ENCODE measurements at regions not wholly inside any gene's neighbourhood (a gene's known extent, or its start where the extent isn't known, plus 50 kb on each side); places are given as distances from the start of the nearest gene placed in this dataset.

GRCh38 chr2:192345287-192345686 lies 150.6 kb upstream of the TMEFF2 start:
- Histone ChIP-seq H3K27ac (ENCODE audit: insufficient read depth, low read length, poor library complexity, severe bottlenecking) (no peak overlapping the region), H3K4me1 (ENCODE audit: control insufficient read depth, insufficient read depth, low read length, poor library complexity, severe bottlenecking) (no peaks in the 10 kb centered on the region), H3K27me3 (replicated peaks; ENCODE audit: control insufficient read depth, insufficient read depth, low read length, poor library complexity, severe bottlenecking) (no peaks in the 10 kb centered on the region), H3K9me3 (ENCODE audit: control insufficient read depth, low read length) (no peaks in the 10 kb centered on the region), H3K36me3 (ENCODE audit: control insufficient read depth, insufficient read depth, low read length) (no peaks in the 10 kb centered on the region), H3K4me3 (ENCODE audit: insufficient read depth, low read depth, low read length, poor library complexity, severe bottlenecking) (no peak overlapping the region)
- no peak for DNase-seq

- no peaks in the 10 kb centered on the region for H3K27me3 ChIP-seq (replicated peaks; ENCODE audit: control insufficient read depth, insufficient read depth, low read length, poor library complexity, severe bottlenecking)
- no peaks in the 10 kb centered on the region for H3K36me3 ChIP-seq (ENCODE audit: control insufficient read depth, insufficient read depth, low read length)
- H3K4me1 ChIP-seq (ENCODE audit: control insufficient read depth, insufficient read depth, low read length, poor library complexity, severe bottlenecking) = no peaks in the 10 kb centered on the region
- no peak overlapping the region for H3K27ac ChIP-seq (ENCODE audit: insufficient read depth, low read length, poor library complexity, severe bottlenecking)
- no peak for DNase-seq
- no peak overlapping the region for H3K4me3 ChIP-seq (ENCODE audit: insufficient read depth, low read depth, low read length, poor library complexity, severe bottlenecking)
- no peaks in the 10 kb centered on the region for H3K9me3 ChIP-seq (ENCODE audit: control insufficient read depth, low read length)
Observed at GRCh38 chr2:192333642-192334041, 138.9 kb upstream of the TMEFF2 start.

GRCh38 chr2:192328297-192328696 lies 133.6 kb upstream of the TMEFF2 start:
- Histone ChIP-seq H3K9me3 (ENCODE audit: control insufficient read depth, low read length) (no peaks in the 10 kb centered on the region), H3K36me3 (ENCODE audit: control insufficient read depth, insufficient read depth, low read length) (no peaks in the 10 kb centered on the region), H3K27ac (ENCODE audit: insufficient read depth, low read length, poor library complexity, severe bottlenecking) (no peak overlapping the region), H3K4me3 (ENCODE audit: insufficient read depth, low read depth, low read length, poor library complexity, severe bottlenecking) (no peak overlapping the region), H3K4me1 (ENCODE audit: control insufficient read depth, insufficient read depth, low read length, poor library complexity, severe bottlenecking) (no peaks in the 10 kb centered on the region), H3K27me3 (replicated peaks; ENCODE audit: control insufficient read depth, insufficient read depth, low read length, poor library complexity, severe bottlenecking) (no peaks in the 10 kb centered on the region)
- DNase-seq = no peak

- no peaks in the 10 kb centered on the region for H3K9me3 ChIP-seq (ENCODE audit: control insufficient read depth, low read length)
- no peaks in the 10 kb centered on the region for H3K36me3 ChIP-seq (ENCODE audit: control insufficient read depth, insufficient read depth, low read length)
- no peaks in the 10 kb centered on the region for H3K4me1 ChIP-seq (ENCODE audit: control insufficient read depth, insufficient read depth, low read length, poor library complexity, severe bottlenecking)
- H3K27ac ChIP-seq (ENCODE audit: insufficient read depth, low read length, poor library complexity, severe bottlenecking) = no peak overlapping the region
- DNase-seq = no peak
- no peaks in the 10 kb centered on the region for H3K27me3 ChIP-seq (replicated peaks; ENCODE audit: control insufficient read depth, insufficient read depth, low read length, poor library complexity, severe bottlenecking)
- no peak overlapping the region for H3K4me3 ChIP-seq (ENCODE audit: insufficient read depth, low read depth, low read length, poor library complexity, severe bottlenecking)
Observed at GRCh38 chr2:192327576-192327975, 132.8 kb upstream of the TMEFF2 start.

GRCh38 chr2:192315543-192315942 lies 120.8 kb upstream of the TMEFF2 start:
- Histone ChIP-seq H3K27me3 (replicated peaks; ENCODE audit: control insufficient read depth, insufficient read depth, low read length, poor library complexity, severe bottlenecking) (no peaks in the 10 kb centered on the region), H3K27ac (ENCODE audit: insufficient read depth, low read length, poor library complexity, severe bottlenecking) (no peak overlapping the region), H3K4me3 (ENCODE audit: insufficient read depth, low read depth, low read length, poor library complexity, severe bottlenecking) (no peak overlapping the region), H3K9me3 (ENCODE audit: control insufficient read depth, low read length) (no peaks in the 10 kb centered on the region), H3K36me3 (ENCODE audit: control insufficient read depth, insufficient read depth, low read length) (no peaks in the 10 kb centered on the region), H3K4me1 (ENCODE audit: control insufficient read depth, insufficient read depth, low read length, poor library complexity, severe bottlenecking) (no peaks in the 10 kb centered on the region)
- DNase-seq = no peak

GRCh38 chr2:192314800-192315481 lies 120.2 kb upstream of the TMEFF2 start:
- DNase-seq = no peak
- H3K27me3 ChIP-seq (replicated peaks; ENCODE audit: control insufficient read depth, insufficient read depth, low read length, poor library complexity, severe bottlenecking) = no peaks in the 10 kb centered on the region
- H3K36me3 ChIP-seq (ENCODE audit: control insufficient read depth, insufficient read depth, low read length) = no peaks in the 10 kb centered on the region
- no peak overlapping the region for H3K4me3 ChIP-seq (ENCODE audit: insufficient read depth, low read depth, low read length, poor library complexity, severe bottlenecking)
- no peaks in the 10 kb centered on the region for H3K4me1 ChIP-seq (ENCODE audit: control insufficient read depth, insufficient read depth, low read length, poor library complexity, severe bottlenecking)
- H3K27ac ChIP-seq (ENCODE audit: insufficient read depth, low read length, poor library complexity, severe bottlenecking) = no peak overlapping the region
- H3K9me3 ChIP-seq (ENCODE audit: control insufficient read depth, low read length) = no peaks in the 10 kb centered on the region

GRCh38 chr2:192313773-192314172 lies 119.0 kb upstream of the TMEFF2 start:
- Histone ChIP-seq H3K27me3 (replicated peaks; ENCODE audit: control insufficient read depth, insufficient read depth, low read length, poor library complexity, severe bottlenecking) (no peaks in the 10 kb centered on the region), H3K27ac (ENCODE audit: insufficient read depth, low read length, poor library complexity, severe bottlenecking) (no peak overlapping the region), H3K4me1 (ENCODE audit: control insufficient read depth, insufficient read depth, low read length, poor library complexity, severe bottlenecking) (no peaks in the 10 kb centered on the region), H3K4me3 (ENCODE audit: insufficient read depth, low read depth, low read length, poor library complexity, severe bottlenecking) (no peak overlapping the region), H3K36me3 (ENCODE audit: control insufficient read depth, insufficient read depth, low read length) (no peaks in the 10 kb centered on the region), H3K9me3 (ENCODE audit: control insufficient read depth, low read length) (no peaks in the 10 kb centered on the region)
- DNase-seq = no peak

- Histone ChIP-seq H3K4me3 (ENCODE audit: insufficient read depth, low read depth, low read length, poor library complexity, severe bottlenecking) (no peak overlapping the region), H3K36me3 (ENCODE audit: control insufficient read depth, insufficient read depth, low read length) (no peaks in the 10 kb centered on the region), H3K4me1 (ENCODE audit: control insufficient read depth, insufficient read depth, low read length, poor library complexity, severe bottlenecking) (no peaks in the 10 kb centered on the region), H3K9me3 (ENCODE audit: control insufficient read depth, low read length) (no peaks in the 10 kb centered on the region), H3K27ac (ENCODE audit: insufficient read depth, low read length, poor library complexity, severe bottlenecking) (no peak overlapping the region), H3K27me3 (replicated peaks; ENCODE audit: control insufficient read depth, insufficient read depth, low read length, poor library complexity, severe bottlenecking) (no peaks in the 10 kb centered on the region)
- DNase-seq = no peak
Observed at GRCh38 chr2:192311701-192312460, 117.1 kb upstream of the TMEFF2 start.

GRCh38 chr2:192307530-192307929 lies 112.8 kb upstream of the TMEFF2 start:
- no peak for DNase-seq
- no peaks in the 10 kb centered on the region for H3K36me3 ChIP-seq (ENCODE audit: control insufficient read depth, insufficient read depth, low read length)
- H3K27me3 ChIP-seq (replicated peaks; ENCODE audit: control insufficient read depth, insufficient read depth, low read length, poor library complexity, severe bottlenecking) = no peaks in the 10 kb centered on the region
- no peak overlapping the region for H3K27ac ChIP-seq (ENCODE audit: insufficient read depth, low read length, poor library complexity, severe bottlenecking)
- no peaks in the 10 kb centered on the region for H3K4me1 ChIP-seq (ENCODE audit: control insufficient read depth, insufficient read depth, low read length, poor library complexity, severe bottlenecking)
- H3K9me3 ChIP-seq (ENCODE audit: control insufficient read depth, low read length) = no peaks in the 10 kb centered on the region
- H3K4me3 ChIP-seq (ENCODE audit: insufficient read depth, low read depth, low read length, poor library complexity, severe bottlenecking) = no peak overlapping the region

- no peak overlapping the region for H3K27ac ChIP-seq (ENCODE audit: insufficient read depth, low read length, poor library complexity, severe bottlenecking)
- no peaks in the 10 kb centered on the region for H3K4me1 ChIP-seq (ENCODE audit: control insufficient read depth, insufficient read depth, low read length, poor library complexity, severe bottlenecking)
- H3K9me3 ChIP-seq (ENCODE audit: control insufficient read depth, low read length) = no peaks in the 10 kb centered on the region
- no peak for DNase-seq
- no peaks in the 10 kb centered on the region for H3K36me3 ChIP-seq (ENCODE audit: control insufficient read depth, insufficient read depth, low read length)
- no peaks in the 10 kb centered on the region for H3K27me3 ChIP-seq (replicated peaks; ENCODE audit: control insufficient read depth, insufficient read depth, low read length, poor library complexity, severe bottlenecking)
- H3K4me3 ChIP-seq (ENCODE audit: insufficient read depth, low read depth, low read length, poor library complexity, severe bottlenecking) = no peak overlapping the region
Observed at GRCh38 chr2:192298664-192299063, 103.9 kb upstream of the TMEFF2 start.
